WTC11 (cell line): ENCODE measurements at regions not wholly inside any gene's neighbourhood (a gene's known extent, or its start where the extent isn't known, plus 50 kb on each side); places are given as distances from the start of the nearest gene placed in this dataset.

ENCODE experiments used
- CREM ChIP-seq: sonication (generic); formaldehyde crosslinking; IDR thresholded peaks from 2 replicates; pipeline ENCODE4 v1.8.1; 2022; ENCODE audit warnings: mild to moderate bottlenecking, missing genetic modification reagents, moderate library complexity
- FOXP1 ChIP-seq: sonication (generic); formaldehyde crosslinking; IDR thresholded peaks from 2 replicates; pipeline ENCODE4 v1.8.0; 2022; ENCODE audit warnings: missing genetic modification reagents, mild to moderate bottlenecking, moderate library complexity, borderline replicate concordance
- JUN ChIP-seq: sonication (generic); formaldehyde crosslinking; IDR thresholded peaks from 2 replicates; pipeline ENCODE4 v1.8.0; 2023; ENCODE audit warnings: mild to moderate bottlenecking, missing genetic modification reagents
- NR2C2 ChIP-seq: sonication (generic); formaldehyde crosslinking; IDR thresholded peaks from 2 replicates; pipeline ENCODE4 v1.8.0; 2022; ENCODE audit warnings: mild to moderate bottlenecking, missing genetic modification reagents
- SP1 ChIP-seq: sonication (generic); formaldehyde crosslinking; conservative IDR thresholded peaks from 2 replicates; pipeline ENCODE4 v1.8.1; 2022; ENCODE audit warnings: missing genetic modification reagents
- TCF7 ChIP-seq: sonication (generic); formaldehyde crosslinking; IDR thresholded peaks from 2 replicates; pipeline ENCODE4 v1.8.0; 2022; ENCODE audit warnings: mild to moderate bottlenecking, low read depth, missing genetic modification reagents, moderate library complexity
- ZNF263 ChIP-seq: sonication (generic); formaldehyde crosslinking; IDR thresholded peaks from 2 replicates; pipeline ENCODE4 v1.8.1; 2022; ENCODE audit warnings: low read depth, mild to moderate bottlenecking, moderate library complexity, missing genetic modification reagents
- TF ChIP-seq, protein P1 (sequence below): sonication (generic); formaldehyde crosslinking; IDR thresholded peaks from 2 replicates; pipeline ENCODE4 v1.8.0; 2022; ENCODE audit warnings: mild to moderate bottlenecking, missing genetic modification reagents
- TF ChIP-seq, protein P2 (sequence below): fragments of 250-450 bp; sonication (Bioruptor Pico); IDR thresholded peaks from 2 replicates; pipeline ENCODE4 v1.8.0; 2021; ENCODE audit warnings: mild to moderate bottlenecking
- TF ChIP-seq, protein P3 (sequence below): fragments of 200-600 bp; IDR thresholded peaks from 2 replicates; pipeline ENCODE4 v1.8.0; 2022; ENCODE audit warnings: antibody characterized with exemption
- TF ChIP-seq, protein P4 (sequence below): sonication (generic); formaldehyde crosslinking; IDR thresholded peaks from 2 replicates; pipeline ENCODE4 v1.8.0; 2022; ENCODE audit warnings: missing genetic modification reagents
- TF ChIP-seq, protein P5 (sequence below): sonication (generic); formaldehyde crosslinking; IDR thresholded peaks from 2 replicates; pipeline ENCODE4 v1.8.1; 2022; ENCODE audit warnings: mild to moderate bottlenecking, missing genetic modification reagents, moderate library complexity, borderline replicate concordance
- TF ChIP-seq, protein P6 (sequence below): sonication (generic); formaldehyde crosslinking; IDR thresholded peaks from 2 replicates; pipeline ENCODE4 v1.8.0; 2022; ENCODE audit warnings: mild to moderate bottlenecking, missing genetic modification reagents

DNA sequence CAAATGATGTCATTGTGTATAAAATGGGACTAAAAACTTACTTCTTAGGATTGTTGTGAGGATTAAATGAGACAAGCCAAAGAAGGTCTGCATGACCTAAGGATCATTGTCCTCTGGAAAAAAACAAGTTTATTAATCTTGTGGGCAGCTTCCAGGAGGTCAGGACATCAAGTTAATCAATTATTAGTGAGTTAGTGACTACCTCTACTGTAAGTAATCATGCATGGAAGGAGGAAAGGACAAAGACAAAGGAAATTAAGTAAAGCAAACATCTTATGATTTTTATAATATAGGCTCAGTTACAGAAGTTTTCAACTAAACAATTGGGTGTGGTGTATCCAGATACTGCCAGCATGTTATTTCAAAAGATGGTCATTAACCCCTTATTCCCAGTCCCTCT is 129.3 kb upstream of the TUT7 start:
- TF ChIP-seq, protein P1, sequence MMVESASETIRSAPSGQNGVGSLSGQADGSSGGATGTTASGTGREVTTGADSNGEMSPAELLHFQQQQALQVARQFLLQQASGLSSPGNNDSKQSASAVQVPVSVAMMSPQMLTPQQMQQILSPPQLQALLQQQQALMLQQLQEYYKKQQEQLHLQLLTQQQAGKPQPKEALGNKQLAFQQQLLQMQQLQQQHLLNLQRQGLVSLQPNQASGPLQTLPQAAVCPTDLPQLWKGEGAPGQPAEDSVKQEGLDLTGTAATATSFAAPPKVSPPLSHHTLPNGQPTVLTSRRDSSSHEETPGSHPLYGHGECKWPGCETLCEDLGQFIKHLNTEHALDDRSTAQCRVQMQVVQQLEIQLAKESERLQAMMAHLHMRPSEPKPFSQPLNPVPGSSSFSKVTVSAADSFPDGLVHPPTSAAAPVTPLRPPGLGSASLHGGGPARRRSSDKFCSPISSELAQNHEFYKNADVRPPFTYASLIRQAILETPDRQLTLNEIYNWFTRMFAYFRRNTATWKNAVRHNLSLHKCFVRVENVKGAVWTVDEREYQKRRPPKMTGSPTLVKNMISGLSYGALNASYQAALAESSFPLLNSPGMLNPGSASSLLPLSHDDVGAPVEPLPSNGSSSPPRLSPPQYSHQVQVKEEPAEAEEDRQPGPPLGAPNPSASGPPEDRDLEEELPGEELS (CRISPR knock-in tag), result no peak
- TF ChIP-seq TCF7 (CRISPR knock-in tag) (no peak), ZNF263 (no peak), FOXP1 (CRISPR knock-in tag) (no peak), CREM (CRISPR knock-in tag) (no peak), NR2C2 (no peak), SP1 (CRISPR knock-in tag) (no peak), JUN (CRISPR knock-in tag) (no peak)
- TF ChIP-seq, protein P2, sequence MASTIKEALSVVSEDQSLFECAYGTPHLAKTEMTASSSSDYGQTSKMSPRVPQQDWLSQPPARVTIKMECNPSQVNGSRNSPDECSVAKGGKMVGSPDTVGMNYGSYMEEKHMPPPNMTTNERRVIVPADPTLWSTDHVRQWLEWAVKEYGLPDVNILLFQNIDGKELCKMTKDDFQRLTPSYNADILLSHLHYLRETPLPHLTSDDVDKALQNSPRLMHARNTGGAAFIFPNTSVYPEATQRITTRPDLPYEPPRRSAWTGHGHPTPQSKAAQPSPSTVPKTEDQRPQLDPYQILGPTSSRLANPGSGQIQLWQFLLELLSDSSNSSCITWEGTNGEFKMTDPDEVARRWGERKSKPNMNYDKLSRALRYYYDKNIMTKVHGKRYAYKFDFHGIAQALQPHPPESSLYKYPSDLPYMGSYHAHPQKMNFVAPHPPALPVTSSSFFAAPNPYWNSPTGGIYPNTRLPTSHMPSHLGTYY (CRISPR knock-in tag), result no peak
- TF ChIP-seq, protein P3, sequence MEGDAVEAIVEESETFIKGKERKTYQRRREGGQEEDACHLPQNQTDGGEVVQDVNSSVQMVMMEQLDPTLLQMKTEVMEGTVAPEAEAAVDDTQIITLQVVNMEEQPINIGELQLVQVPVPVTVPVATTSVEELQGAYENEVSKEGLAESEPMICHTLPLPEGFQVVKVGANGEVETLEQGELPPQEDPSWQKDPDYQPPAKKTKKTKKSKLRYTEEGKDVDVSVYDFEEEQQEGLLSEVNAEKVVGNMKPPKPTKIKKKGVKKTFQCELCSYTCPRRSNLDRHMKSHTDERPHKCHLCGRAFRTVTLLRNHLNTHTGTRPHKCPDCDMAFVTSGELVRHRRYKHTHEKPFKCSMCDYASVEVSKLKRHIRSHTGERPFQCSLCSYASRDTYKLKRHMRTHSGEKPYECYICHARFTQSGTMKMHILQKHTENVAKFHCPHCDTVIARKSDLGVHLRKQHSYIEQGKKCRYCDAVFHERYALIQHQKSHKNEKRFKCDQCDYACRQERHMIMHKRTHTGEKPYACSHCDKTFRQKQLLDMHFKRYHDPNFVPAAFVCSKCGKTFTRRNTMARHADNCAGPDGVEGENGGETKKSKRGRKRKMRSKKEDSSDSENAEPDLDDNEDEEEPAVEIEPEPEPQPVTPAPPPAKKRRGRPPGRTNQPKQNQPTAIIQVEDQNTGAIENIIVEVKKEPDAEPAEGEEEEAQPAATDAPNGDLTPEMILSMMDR, result no peak
- TF ChIP-seq, protein P4, sequence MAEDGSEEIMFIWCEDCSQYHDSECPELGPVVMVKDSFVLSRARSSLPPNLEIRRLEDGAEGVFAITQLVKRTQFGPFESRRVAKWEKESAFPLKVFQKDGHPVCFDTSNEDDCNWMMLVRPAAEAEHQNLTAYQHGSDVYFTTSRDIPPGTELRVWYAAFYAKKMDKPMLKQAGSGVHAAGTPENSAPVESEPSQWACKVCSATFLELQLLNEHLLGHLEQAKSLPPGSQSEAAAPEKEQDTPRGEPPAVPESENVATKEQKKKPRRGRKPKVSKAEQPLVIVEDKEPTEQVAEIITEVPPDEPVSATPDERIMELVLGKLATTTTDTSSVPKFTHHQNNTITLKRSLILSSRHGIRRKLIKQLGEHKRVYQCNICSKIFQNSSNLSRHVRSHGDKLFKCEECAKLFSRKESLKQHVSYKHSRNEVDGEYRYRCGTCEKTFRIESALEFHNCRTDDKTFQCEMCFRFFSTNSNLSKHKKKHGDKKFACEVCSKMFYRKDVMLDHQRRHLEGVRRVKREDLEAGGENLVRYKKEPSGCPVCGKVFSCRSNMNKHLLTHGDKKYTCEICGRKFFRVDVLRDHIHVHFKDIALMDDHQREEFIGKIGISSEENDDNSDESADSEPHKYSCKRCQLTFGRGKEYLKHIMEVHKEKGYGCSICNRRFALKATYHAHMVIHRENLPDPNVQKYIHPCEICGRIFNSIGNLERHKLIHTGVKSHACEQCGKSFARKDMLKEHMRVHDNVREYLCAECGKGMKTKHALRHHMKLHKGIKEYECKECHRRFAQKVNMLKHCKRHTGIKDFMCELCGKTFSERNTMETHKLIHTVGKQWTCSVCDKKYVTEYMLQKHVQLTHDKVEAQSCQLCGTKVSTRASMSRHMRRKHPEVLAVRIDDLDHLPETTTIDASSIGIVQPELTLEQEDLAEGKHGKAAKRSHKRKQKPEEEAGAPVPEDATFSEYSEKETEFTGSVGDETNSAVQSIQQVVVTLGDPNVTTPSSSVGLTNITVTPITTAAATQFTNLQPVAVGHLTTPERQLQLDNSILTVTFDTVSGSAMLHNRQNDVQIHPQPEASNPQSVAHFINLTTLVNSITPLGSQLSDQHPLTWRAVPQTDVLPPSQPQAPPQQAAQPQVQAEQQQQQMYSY (CRISPR knock-in tag), result no peak
- TF ChIP-seq, protein P5, sequence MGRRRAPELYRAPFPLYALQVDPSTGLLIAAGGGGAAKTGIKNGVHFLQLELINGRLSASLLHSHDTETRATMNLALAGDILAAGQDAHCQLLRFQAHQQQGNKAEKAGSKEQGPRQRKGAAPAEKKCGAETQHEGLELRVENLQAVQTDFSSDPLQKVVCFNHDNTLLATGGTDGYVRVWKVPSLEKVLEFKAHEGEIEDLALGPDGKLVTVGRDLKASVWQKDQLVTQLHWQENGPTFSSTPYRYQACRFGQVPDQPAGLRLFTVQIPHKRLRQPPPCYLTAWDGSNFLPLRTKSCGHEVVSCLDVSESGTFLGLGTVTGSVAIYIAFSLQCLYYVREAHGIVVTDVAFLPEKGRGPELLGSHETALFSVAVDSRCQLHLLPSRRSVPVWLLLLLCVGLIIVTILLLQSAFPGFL (CRISPR knock-in tag), result no peak
- TF ChIP-seq, protein P6, sequence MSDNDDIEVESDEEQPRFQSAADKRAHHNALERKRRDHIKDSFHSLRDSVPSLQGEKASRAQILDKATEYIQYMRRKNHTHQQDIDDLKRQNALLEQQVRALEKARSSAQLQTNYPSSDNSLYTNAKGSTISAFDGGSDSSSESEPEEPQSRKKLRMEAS (CRISPR knock-in tag), result no peak
